Left hindlimb (tissue), 1 donor: ENCODE measurements at regions not wholly inside any gene's neighbourhood (a gene's known extent, or its start where the extent isn't known, plus 50 kb on each side); places are given as distances from the start of the nearest gene placed in this dataset.

ENCODE experiments used
- DNase-seq: peaks from one replicate; pipeline ENCODE4 v3.0.0-alpha.2; 2018

- no peak for DNase-seq
These were observed 139.2 kb upstream of the COL11A1 start for GRCh38 chr1:103247517-103247916.

DNA sequence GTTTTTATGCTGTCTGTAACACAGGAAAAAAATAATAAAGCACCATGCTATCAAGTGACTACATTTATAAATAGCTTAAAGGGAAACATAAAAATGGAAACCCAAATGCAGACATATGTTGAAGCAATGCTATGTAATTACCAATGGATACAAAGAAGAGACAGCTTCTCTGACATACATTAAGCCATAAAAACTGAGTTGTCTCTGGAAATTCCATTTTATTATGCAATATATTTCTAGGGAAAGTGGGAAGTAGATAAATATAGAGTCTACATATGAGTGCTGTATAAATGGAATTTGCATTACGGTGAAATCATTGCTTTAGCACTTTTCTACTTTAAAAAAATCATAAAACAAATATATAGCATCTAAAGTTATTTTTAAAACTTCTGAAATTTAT is 135.2 kb upstream of the COL11A1 start:
- DNase-seq, result no peak

- DNase-seq, result no peak
These were observed 130.7 kb upstream of the COL11A1 start for GRCh38 chr1:103239034-103239433.

- no peak for DNase-seq
These were observed 121.7 kb upstream of the COL11A1 start for GRCh38 chr1:103230061-103230460.

DNA sequence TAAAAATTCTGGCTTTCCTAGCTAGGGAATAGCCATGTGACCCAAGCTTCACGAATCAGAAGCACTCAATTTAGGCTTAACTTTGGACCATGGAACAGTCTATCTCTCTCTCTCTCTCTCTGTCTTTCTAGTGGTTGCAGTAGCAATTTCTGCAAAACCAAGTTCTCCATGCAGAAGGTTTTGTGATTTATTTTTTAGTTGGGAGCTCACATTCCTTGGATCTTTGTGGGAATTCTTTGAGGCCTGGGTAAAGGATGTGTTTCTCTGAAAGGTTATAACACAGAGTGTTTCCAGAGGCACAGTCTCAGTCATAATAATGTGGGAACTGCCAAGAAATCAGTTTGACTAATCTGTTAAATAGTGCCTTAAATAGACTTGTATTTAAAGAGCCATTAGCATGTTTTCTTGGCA is 112.3 kb upstream of the COL11A1 start:
- no peak for DNase-seq

GRCh38 chr1:103218821-103219220 is 110.5 kb upstream of the COL11A1 start:
- DNase-seq, result no peak

- no peak for DNase-seq
These were observed 110.0 kb upstream of the COL11A1 start for GRCh38 chr1:103218369-103218768.

GRCh38 chr1:103211073-103211472 is 102.8 kb upstream of the COL11A1 start:
- no peak for DNase-seq

DNA sequence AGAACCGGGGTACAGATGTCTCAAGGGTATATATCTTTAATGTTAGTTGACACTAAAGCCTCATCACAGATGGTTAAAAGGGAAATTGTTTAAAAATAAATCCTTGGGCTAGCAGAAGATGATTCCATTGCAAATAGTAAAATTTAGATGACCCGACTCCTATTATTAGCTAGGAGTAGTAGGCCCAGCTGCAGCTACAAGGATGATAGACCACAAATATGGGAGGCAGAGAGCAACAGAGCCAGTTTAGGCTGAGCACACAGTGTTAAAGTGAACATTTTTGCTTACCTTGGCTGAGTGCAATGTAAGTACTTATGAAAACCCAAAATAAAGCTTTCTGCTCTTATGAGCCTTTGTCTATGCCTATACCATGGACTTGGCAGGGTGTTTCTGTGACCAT is 100.5 kb upstream of the COL11A1 start:
- DNase-seq, result no peak

DNA sequence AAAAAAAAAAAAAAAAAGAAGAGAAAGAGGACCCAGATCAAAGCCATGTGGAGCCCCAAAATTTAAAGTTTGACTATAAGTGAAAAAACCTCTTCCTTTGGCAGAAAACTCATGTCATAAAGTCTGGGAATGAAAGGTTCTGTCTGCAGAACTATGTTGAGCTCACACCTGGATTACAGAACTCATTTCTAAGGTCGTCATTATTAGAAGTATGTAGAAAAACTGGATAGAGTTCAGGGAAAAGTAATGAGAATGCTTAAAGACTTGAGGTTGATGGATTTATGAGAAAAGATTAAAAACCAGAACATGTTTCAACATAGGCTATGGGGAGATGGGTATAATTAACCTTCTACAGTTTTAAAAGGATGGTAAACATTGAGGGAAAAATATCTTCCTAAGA is 90.7 kb upstream of the COL11A1 start:
- no peak for DNase-seq

DNA sequence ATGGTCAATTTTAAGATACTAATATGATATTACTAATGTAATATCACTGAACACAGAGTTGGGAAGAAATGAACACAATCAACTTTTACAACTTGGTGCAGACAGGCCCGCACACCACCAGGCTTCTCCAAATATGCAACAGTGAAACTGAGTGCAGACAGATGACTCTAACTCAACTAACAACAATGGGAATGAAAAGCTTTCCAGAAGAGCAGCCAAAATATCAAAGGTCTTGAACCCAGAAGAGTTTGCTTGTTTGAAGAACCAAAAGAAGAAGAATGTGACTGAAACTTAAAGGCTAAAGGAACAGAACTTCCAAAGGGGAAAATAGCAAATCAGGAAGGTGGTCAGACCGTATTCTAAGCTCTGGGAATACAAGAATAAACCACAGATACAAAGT is 89.8 kb upstream of the COL11A1 start:
- no peak for DNase-seq

DNA sequence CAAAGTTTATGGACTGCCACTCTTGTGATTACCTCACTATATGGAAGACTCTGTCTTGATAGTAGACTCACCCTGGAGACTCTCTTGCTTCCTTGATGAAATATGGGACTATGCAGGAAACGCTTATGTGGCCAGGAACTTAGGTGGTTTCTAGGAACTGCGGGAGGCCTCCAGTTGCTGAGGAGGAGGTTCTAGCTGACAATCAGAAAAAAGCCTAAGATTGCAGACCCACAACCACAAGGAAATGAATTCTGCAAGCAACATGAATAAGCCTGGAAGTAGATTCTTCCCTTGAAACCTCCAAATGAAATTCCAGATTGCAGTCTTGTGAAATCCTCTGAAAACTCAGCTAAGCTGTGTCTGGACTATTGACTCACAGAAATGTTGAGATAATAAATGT is 88.9 kb upstream of the COL11A1 start:
- no peak for DNase-seq

DNA sequence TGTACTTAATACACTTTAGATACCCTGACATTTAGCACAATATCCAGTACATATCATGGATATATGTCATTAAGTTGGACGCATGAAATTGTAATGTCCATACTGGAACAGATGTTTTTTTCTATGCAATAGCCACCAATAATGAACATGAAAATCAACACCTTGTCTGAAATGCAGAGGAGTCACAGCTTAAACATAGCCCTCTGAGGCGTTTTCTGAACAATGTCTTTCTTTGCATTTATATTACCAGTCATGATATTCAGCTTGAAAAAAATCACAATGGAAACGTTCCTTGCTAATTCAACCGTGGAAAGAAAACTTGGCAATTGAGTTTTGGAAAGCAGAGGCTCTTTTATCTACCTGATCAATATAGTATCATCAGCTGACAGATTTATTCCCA is 86.7 kb upstream of the COL11A1 start:
- DNase-seq, result no peak

GRCh38 chr1:103194060-103194459 is 85.7 kb upstream of the COL11A1 start:
- DNase-seq, result no peak

- no peak for DNase-seq
These were observed 83.0 kb upstream of the COL11A1 start for GRCh38 chr1:103191327-103191726.

- DNase-seq, result no peak
These were observed 82.4 kb upstream of the COL11A1 start for GRCh38 chr1:103190766-103191165.

GRCh38 chr1:103187673-103188072 is 79.4 kb upstream of the COL11A1 start:
- no peak for DNase-seq

DNA sequence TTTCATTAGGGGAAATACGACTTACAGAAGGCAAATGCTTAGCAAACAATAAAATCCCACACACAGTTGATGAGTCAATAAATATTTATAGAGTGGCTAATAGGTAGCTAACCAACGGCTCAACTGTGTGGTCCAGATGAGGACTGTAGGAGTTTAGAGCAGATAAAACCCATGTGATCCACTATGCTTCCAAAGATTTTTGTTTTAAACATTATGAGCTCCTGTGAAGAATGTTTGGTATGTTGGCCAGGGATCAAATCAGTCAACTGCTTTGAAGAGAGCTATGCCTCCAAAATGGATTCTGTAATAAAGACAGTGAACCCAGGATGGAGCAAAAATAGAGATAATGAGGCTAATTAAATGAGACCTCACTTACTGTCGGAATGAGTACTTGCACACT is 72.3 kb upstream of the COL11A1 start:
- no peak for DNase-seq

- no peak for DNase-seq
These were observed 68.9 kb upstream of the COL11A1 start for GRCh38 chr1:103177108-103177775.

DNA sequence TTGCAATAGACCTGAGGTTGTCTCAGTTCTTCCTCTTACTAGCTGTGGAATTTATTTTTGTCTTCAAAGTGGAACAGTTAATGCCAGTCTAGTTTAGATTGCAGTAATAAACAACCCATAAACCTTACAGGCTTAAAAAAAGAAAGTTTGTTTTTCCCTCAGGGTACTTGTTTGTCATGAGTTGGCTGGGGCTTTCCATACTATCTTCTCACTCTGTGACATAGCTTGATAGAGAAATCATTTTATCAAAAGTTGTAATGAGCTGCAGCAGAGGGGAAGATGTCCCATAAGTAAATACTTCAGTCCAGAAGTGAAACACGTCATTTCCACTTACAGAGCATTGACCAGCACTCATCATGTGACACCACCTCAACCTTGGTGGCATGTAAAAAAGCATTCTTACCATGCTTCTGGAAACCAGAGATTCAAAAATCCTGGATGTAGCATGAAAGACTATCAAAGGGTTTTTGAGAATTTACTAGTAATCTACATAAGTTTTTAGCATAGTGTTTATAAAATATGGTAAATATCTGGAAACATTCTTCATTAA is 62.8 kb upstream of the COL11A1 start:
- DNase-seq, result no peak

GRCh38 chr1:103170609-103171008 is 62.3 kb upstream of the COL11A1 start:
- DNase-seq, result no peak

- no peak for DNase-seq
These were observed 54.0 kb upstream of the COL11A1 start for GRCh38 chr1:103162360-103162759.

- no peak for DNase-seq
These were observed 52.0 kb upstream of the COL11A1 start for GRCh38 chr1:103160281-103160680.
